HG03135 (cell line): ENCODE measurements at regions not wholly inside any gene's neighbourhood (a gene's known extent, or its start where the extent isn't known, plus 50 kb on each side); places are given as distances from the start of the nearest gene placed in this dataset.
"Not testable (repeated sequence)": the region's sequence is repeated elsewhere in the genome, so short reads cannot be mapped to it uniquely, and the experiment has no call there.

ENCODE experiments used
- ATAC-seq: cut with Tn5 transposase; IDR thresholded peaks from one replicate; pipeline ENCODE4 v1.9.1; 2021; ENCODE audit warnings: mild to moderate bottlenecking, moderate library complexity; ENCODE audit not compliant: unreplicated experiment

- no peak for ATAC-seq
Measured at GRCh38 chr12:34219046-34219770, 196.9 kb downstream of the ALG10 start.

GRCh38 chr12:34220079-34220478 is 197.8 kb downstream of the ALG10 start:
- ATAC-seq, result not testable (repeated sequence)

- ATAC-seq, result no peak
Measured at GRCh38 chr12:34223640-34224039, 201.3 kb downstream of the ALG10 start.

GRCh38 chr12:34226044-34226443 is 203.7 kb downstream of the ALG10 start:
- ATAC-seq, result not testable (repeated sequence)

GRCh38 chr12:34228046-34228445 is 205.8 kb downstream of the ALG10 start:
- ATAC-seq, result not testable (repeated sequence)

- ATAC-seq, result not testable (repeated sequence)
Measured at GRCh38 chr12:34229033-34229432, 206.7 kb downstream of the ALG10 start.

- no peak for ATAC-seq
Measured at GRCh38 chr12:34233618-34234017, 211.3 kb downstream of the ALG10 start.

GRCh38 chr12:34236073-34236472 is 213.8 kb downstream of the ALG10 start:
- ATAC-seq, result no peak

GRCh38 chr12:34244608-34245007 is 222.3 kb downstream of the ALG10 start:
- ATAC-seq, result no peak

- no peak for ATAC-seq
Measured at GRCh38 chr12:34249271-34249670, 227.0 kb downstream of the ALG10 start.

- not testable (repeated sequence) for ATAC-seq
Measured at GRCh38 chr12:34251879-34252278, 229.6 kb downstream of the ALG10 start.

- no peak for ATAC-seq
Measured at GRCh38 chr12:34253674-34254073, 231.4 kb downstream of the ALG10 start.

GRCh38 chr12:34257093-34257492 is 234.8 kb downstream of the ALG10 start:
- ATAC-seq, result no peak

GRCh38 chr12:34262140-34262539 is 239.8 kb downstream of the ALG10 start:
- ATAC-seq, result not testable (repeated sequence)

GRCh38 chr12:34264110-34264509 is 241.8 kb downstream of the ALG10 start:
- no peak for ATAC-seq

GRCh38 chr12:34273703-34274102 is 251.4 kb downstream of the ALG10 start:
- ATAC-seq, result not testable (repeated sequence)

GRCh38 chr12:34275129-34275528 is 252.8 kb downstream of the ALG10 start:
- no peak for ATAC-seq

- no peak for ATAC-seq
Measured at GRCh38 chr12:34286483-34286882, 264.2 kb downstream of the ALG10 start.

GRCh38 chr12:34286934-34287333 is 264.6 kb downstream of the ALG10 start:
- no peak for ATAC-seq

GRCh38 chr12:34287437-34287836 is 265.1 kb downstream of the ALG10 start:
- ATAC-seq, result no peak

- ATAC-seq, result no peak
Measured at GRCh38 chr12:34287986-34288962, 266.0 kb downstream of the ALG10 start.

- ATAC-seq, result no peak
Measured at GRCh38 chr12:34288963-34289345, 266.7 kb downstream of the ALG10 start.
